ENCODE measurements at regions not wholly inside any gene's neighbourhood (a gene's known extent, or its start where the extent isn't known, plus 50 kb on each side); places are given as distances from the start of the nearest gene placed in this dataset.

- DNase-seq: no peak
These were observed 247.3 kb upstream of the PDE10A start for GRCh38 chr6:165910184-165910966.

GRCh38 chr6:165906736-165907135 is 243.7 kb upstream of the PDE10A start:
- no peak for DNase-seq

GRCh38 chr6:165905744-165906143 is 242.7 kb upstream of the PDE10A start:
- no peak for DNase-seq

GRCh38 chr6:165900970-165901369 is 237.9 kb upstream of the PDE10A start:
- DNase-seq: no peak

GRCh38 chr6:165899611-165900010 is 236.6 kb upstream of the PDE10A start:
- no peak for DNase-seq

- DNase-seq: no peak
These were observed 232.6 kb upstream of the PDE10A start for GRCh38 chr6:165895421-165896165.

GRCh38 chr6:165894171-165894825 is 231.3 kb upstream of the PDE10A start:
- DNase-seq: no peak

- no peak for DNase-seq
These were observed 230.4 kb upstream of the PDE10A start for GRCh38 chr6:165893431-165893830.

- DNase-seq: no peak
These were observed 228.3 kb upstream of the PDE10A start for GRCh38 chr6:165891320-165891719.

- DNase-seq: no peak
These were observed 227.3 kb upstream of the PDE10A start for GRCh38 chr6:165890404-165890735.

GRCh38 chr6:165889636-165890403 is 226.8 kb upstream of the PDE10A start:
- no peak for DNase-seq

GRCh38 chr6:165886169-165886568 is 223.1 kb upstream of the PDE10A start:
- no peak for DNase-seq

GRCh38 chr6:165884813-165885765 is 222.0 kb upstream of the PDE10A start:
- DNase-seq: peak; percentile 15

GRCh38 chr6:165883851-165884640 is 221.0 kb upstream of the PDE10A start:
- no peak for DNase-seq

- DNase-seq: no peak
These were observed 218.8 kb upstream of the PDE10A start for GRCh38 chr6:165881806-165882205.

GRCh38 chr6:165880686-165881085 is 217.6 kb upstream of the PDE10A start:
- no peak for DNase-seq

- no peak for DNase-seq
These were observed 214.7 kb upstream of the PDE10A start for GRCh38 chr6:165877773-165878172.

- no peak for DNase-seq
These were observed 214.2 kb upstream of the PDE10A start for GRCh38 chr6:165877192-165877591.

GRCh38 chr6:165876588-165876987 is 213.5 kb upstream of the PDE10A start:
- DNase-seq: no peak

- DNase-seq: no peak
These were observed 212.9 kb upstream of the PDE10A start for GRCh38 chr6:165875946-165876345.

- DNase-seq: no peak
These were observed 210.9 kb upstream of the PDE10A start for GRCh38 chr6:165873976-165874375.

All from NCI-H2029 (cell line).